ENCODE measurements at regions not wholly inside any gene's neighbourhood (a gene's known extent, or its start where the extent isn't known, plus 50 kb on each side); places are given as distances from the start of the nearest gene placed in this dataset.

DNA sequence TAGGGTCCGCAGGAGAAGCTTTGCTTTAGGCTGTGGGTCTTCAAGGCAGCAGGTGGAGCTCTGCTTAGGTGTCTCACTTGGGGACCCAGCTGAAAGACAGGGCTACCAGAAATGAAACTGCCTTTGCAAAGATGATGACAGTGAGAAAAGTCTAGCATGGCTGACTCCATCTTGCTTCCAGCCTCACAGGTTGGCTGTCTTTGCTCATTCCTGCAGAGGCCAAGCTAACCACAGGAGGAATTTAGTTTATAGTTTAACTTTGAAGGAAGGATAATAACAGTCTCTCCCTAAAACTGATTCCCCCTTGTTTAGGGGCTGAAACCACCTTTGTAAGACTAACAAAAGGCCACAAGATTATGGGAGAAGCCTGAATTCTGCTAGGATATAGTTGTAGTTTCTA is 252.4 kb downstream of the UQCRFS1 start:
- Mint-ChIP-seq H3K4me1 (no peaks in the 10 kb centered on the region), H3K9me3 (peaks cover 2% of the 10 kb centered on the region), H3K36me3 (ENCODE audit: low read depth) (no peaks in the 10 kb centered on the region), H3K4me3 (no peak overlapping the region), H3K27ac (no peak overlapping the region), H3K27me3 (no peaks in the 10 kb centered on the region)
- TF ChIP-seq CTCF (IDR thresholded peaks at IDR 0.05): no peak
- ChIA-PET POLR2A (no interaction called here), CTCF (no interaction called here)
- intact Hi-C loops (cut with micrococcal nuclease): no loop called here
- DNase-seq (no peak), ATAC-seq (ENCODE audit: low read depth) (no peak)

- ATAC-seq (ENCODE audit: low read depth): no peak
- intact Hi-C loops (cut with micrococcal nuclease): no loop called here
- Mint-ChIP-seq H3K36me3 (ENCODE audit: low read depth) (no peaks in the 10 kb centered on the region), H3K27me3 (no peaks in the 10 kb centered on the region), H3K4me3 (no peak overlapping the region), H3K4me1 (no peaks in the 10 kb centered on the region), H3K27ac (no peak overlapping the region), H3K9me3 (peaks cover 7% of the 10 kb centered on the region)
- ChIA-PET POLR2A (no interaction called here), CTCF (no interaction called here)
- DNase-seq: no peak
- no peak for TF ChIP-seq CTCF (IDR thresholded peaks at IDR 0.05)
These were observed 256.0 kb downstream of the UQCRFS1 start for GRCh38 chr19:28956961-28957360.

DNA sequence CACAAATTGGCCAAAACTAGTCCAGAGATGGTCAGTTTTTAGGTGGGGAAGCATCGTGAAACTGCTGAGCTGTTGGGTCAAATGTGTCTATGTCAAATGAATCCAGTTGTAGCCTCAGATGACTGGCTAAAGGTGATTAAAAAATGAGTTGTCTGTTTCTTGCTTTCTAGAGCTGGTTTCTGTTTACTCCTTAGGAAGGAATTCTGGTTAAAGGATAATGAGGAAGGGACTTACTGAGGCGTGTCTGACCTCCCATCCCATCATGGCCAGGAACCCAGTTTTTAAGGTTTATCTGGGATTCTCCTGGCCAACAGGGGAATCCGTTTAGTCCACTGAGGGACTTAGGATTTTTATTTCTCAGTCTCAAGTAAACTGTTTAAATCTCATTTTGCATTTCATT is 256.5 kb downstream of the UQCRFS1 start:
- no peaks in the 10 kb centered on the region for H3K27me3 Mint-ChIP-seq

GRCh38 chr19:28949535-28949934 is 263.4 kb downstream of the UQCRFS1 start:
- ChIA-PET POLR2A (no interaction called here), CTCF (no interaction called here)
- intact Hi-C loops (cut with micrococcal nuclease): no loop called here
- no peaks in the 10 kb centered on the region for H3K4me1 Mint-ChIP-seq
- no peaks in the 10 kb centered on the region for H3K27me3 Mint-ChIP-seq
- H3K4me3 Mint-ChIP-seq: no peak overlapping the region
- no peak overlapping the region for H3K27ac Mint-ChIP-seq
- no peak for ATAC-seq (ENCODE audit: low read depth)
- H3K36me3 Mint-ChIP-seq (ENCODE audit: low read depth): no peaks in the 10 kb centered on the region
- TF ChIP-seq CTCF (IDR thresholded peaks at IDR 0.05): no peak
- no peaks in the 10 kb centered on the region for H3K9me3 Mint-ChIP-seq
- no peak for DNase-seq

More for the DNA sequence above, 256.5 kb downstream of the UQCRFS1 start:
- H3K36me3 Mint-ChIP-seq (ENCODE audit: low read depth): no peaks in the 10 kb centered on the region
- TF ChIP-seq CTCF (IDR thresholded peaks at IDR 0.05): no peak
- DNase-seq: no peak
- no peak overlapping the region for H3K27ac Mint-ChIP-seq
- H3K9me3 Mint-ChIP-seq: peaks cover 7% of the 10 kb centered on the region
- POLR2A ChIA-PET: no interaction called here
- H3K4me1 Mint-ChIP-seq: no peaks in the 10 kb centered on the region
- no peak overlapping the region for H3K4me3 Mint-ChIP-seq
- no peak for ATAC-seq (ENCODE audit: low read depth)
- CTCF ChIA-PET: no interaction called here
- intact Hi-C loops (cut with micrococcal nuclease): no loop called here

- POLR2A ChIA-PET: no interaction called here
- H3K27me3 Mint-ChIP-seq: no peaks in the 10 kb centered on the region
- TF ChIP-seq CTCF (IDR thresholded peaks at IDR 0.05): no peak
- ATAC-seq (ENCODE audit: low read depth) (no peak), DNase-seq (no peak)
- H3K4me1 Mint-ChIP-seq: no peaks in the 10 kb centered on the region
- H3K36me3 Mint-ChIP-seq (ENCODE audit: low read depth): no peaks in the 10 kb centered on the region
- no peak overlapping the region for H3K27ac Mint-ChIP-seq
- CTCF ChIA-PET: no interaction called here
- intact Hi-C loops (cut with micrococcal nuclease): no loop called here
- no peak overlapping the region for H3K4me3 Mint-ChIP-seq
- H3K9me3 Mint-ChIP-seq: no peaks in the 10 kb centered on the region
These were observed 263.9 kb downstream of the UQCRFS1 start for GRCh38 chr19:28949027-28949426.
